Prostate gland (tissue), 2 donors: ENCODE measurements at regions not wholly inside any gene's neighbourhood (a gene's known extent, or its start where the extent isn't known, plus 50 kb on each side); places are given as distances from the start of the nearest gene placed in this dataset.

Source experiments
- DNase-seq: peaks from one replicate; pipeline ENCODE4 v3.0.0-alpha.2; 2019; ENCODE audit warnings: low spot score
- H3K27ac ChIP-seq, 2 donors: fragments of 200-600 bp; sonication (generic); 2 replicates each; pipeline ENCODE4 v1.5.1; 2017 to 2019
- H3K27me3 ChIP-seq: fragments of 200-600 bp; sonication (generic); replicated peaks from 2 replicates; pipeline ENCODE4 v1.5.1; 2019; ENCODE audit not compliant: insufficient read depth
- H3K36me3 ChIP-seq, 2 donors: fragments of 200-600 bp; sonication (generic); 1 replicate in 1 of 2; 2 replicates in 1 of 2; pipeline versions ENCODE4 v1.5.1 to v1.8.1; 2017 to 2019
- H3K4me1 ChIP-seq: fragments of 200-600 bp; sonication (generic); replicated peaks from 2 replicates; pipeline ENCODE4 v1.5.1; 2019
- H3K4me3 ChIP-seq, 2 donors: fragments of 200-600 bp; sonication (generic); 2 replicates each; pipeline ENCODE4 v1.5.1; 2017 to 2019
- H3K9me3 ChIP-seq: fragments of 200-600 bp; sonication (generic); 2 replicates; pipeline ENCODE4 v1.5.1; 2017
- POLR2A ChIP-seq: fragments of 450-650 bp; IDR thresholded peaks from one replicate; pipeline ENCODE4 v1.6.1; 2016; ENCODE audit warnings: antibody characterized with exemption, mild to moderate bottlenecking
- POLR2AphosphoS5 ChIP-seq: sonication (generic); formaldehyde crosslinking; IDR thresholded peaks from one replicate; pipeline ENCODE4 v1.6.1; 2017; ENCODE audit warnings: antibody characterized with exemption
- WGBS: methylation state at CpG from one replicate; pipeline ENCODE4 v1.1.5; 2018; 5-methylcytosine and 5-hydroxymethylcytosine counted together
- intact Hi-C: fragments of 100-400 bp; cut with DNase I; formaldehyde crosslinking; loops from one replicate; pipeline ENCODE4 v1.14.2; 2022
- TF ChIP-seq, protein P1 (sequence below), 4 experiments: fragments of 200-600 bp in 2 of 4; fragments of 450-650 bp in 2 of 4; sonication (generic) in 2 of 4; IDR thresholded peaks; 1 replicate in 3 of 4; 2 replicates in 1 of 4; pipeline ENCODE4 v1.5.1; 2016 to 2019; ENCODE audit warnings: antibody characterized with exemption in 4 of 4, mild to moderate bottlenecking in 2 of 4, moderate library complexity in 2 of 4

DNA sequence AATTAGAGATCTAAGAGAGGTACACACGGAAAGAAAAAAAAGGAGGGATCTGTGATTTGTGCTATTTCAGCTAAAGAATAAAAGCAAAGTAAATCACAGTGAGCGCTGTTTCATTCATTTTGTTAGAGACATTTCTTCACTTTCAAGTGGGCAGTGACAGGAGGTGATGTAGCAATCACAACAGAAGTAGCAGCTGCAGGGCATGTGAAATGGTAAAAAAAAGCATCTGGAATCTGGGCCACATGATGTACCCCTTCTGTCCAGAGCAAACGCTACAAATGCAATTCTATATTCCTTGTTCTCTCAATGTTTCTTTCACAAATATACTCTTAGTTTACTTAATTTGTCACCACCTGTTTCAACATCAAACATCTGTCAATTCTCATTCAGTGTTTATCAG, 786.5 kb downstream of the LRRIQ3 start:
- intact Hi-C loops, result no loop called here
- Histone ChIP-seq H3K4me1 (no peaks in the 10 kb centered on the region), H3K4me3 (no peak overlapping the region), H3K27me3 (no peaks in the 10 kb centered on the region), H3K36me3 (no peaks in the 10 kb centered on the region), H3K9me3 (no peaks in the 10 kb centered on the region), H3K27ac (no peak overlapping the region)
- TF ChIP-seq POLR2A (no peak), POLR2AphosphoS5 (no peak)
- TF ChIP-seq, protein P1, sequence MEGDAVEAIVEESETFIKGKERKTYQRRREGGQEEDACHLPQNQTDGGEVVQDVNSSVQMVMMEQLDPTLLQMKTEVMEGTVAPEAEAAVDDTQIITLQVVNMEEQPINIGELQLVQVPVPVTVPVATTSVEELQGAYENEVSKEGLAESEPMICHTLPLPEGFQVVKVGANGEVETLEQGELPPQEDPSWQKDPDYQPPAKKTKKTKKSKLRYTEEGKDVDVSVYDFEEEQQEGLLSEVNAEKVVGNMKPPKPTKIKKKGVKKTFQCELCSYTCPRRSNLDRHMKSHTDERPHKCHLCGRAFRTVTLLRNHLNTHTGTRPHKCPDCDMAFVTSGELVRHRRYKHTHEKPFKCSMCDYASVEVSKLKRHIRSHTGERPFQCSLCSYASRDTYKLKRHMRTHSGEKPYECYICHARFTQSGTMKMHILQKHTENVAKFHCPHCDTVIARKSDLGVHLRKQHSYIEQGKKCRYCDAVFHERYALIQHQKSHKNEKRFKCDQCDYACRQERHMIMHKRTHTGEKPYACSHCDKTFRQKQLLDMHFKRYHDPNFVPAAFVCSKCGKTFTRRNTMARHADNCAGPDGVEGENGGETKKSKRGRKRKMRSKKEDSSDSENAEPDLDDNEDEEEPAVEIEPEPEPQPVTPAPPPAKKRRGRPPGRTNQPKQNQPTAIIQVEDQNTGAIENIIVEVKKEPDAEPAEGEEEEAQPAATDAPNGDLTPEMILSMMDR (IDR thresholded peaks at IDR 0.05), result no peak
- no peak for DNase-seq
- 70% methylated on average over 3 of the region's 3 CpGs for WGBS

DNA sequence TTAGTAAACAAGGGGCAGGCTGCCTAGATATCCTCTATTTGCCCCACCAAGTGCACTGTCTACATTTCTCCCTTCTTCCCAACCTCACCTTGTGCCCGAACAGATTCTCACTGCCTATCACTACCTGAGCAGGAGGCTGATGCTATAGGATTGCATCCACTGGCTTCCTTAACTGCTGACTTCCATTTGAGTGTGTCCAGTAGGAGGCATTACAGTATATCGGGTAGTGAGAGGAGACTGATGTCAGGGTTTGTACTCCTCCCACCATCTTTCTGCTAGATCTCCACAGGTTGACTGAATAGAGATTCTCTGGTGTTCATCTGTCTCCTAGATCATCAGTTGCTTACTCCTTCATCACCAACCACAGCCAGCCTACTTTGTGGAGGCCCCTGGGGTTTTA, 796.3 kb downstream of the LRRIQ3 start:
- no peak for TF ChIP-seq POLR2A
- TF ChIP-seq, protein P1 (IDR thresholded peaks at IDR 0.05), result no peak
- TF ChIP-seq POLR2AphosphoS5, result no peak
- intact Hi-C loops, result no loop called here
- WGBS, result 88% methylated on average over 2 of the region's 2 CpGs
- H3K4me3 ChIP-seq, result no peak overlapping the region
- H3K27ac ChIP-seq, result no peak overlapping the region
- H3K4me1 ChIP-seq, result no peaks in the 10 kb centered on the region
- H3K36me3 ChIP-seq, result no peaks in the 10 kb centered on the region
- no peak for DNase-seq
- H3K27me3 ChIP-seq, result no peaks in the 10 kb centered on the region
- no peaks in the 10 kb centered on the region for H3K9me3 ChIP-seq

DNA sequence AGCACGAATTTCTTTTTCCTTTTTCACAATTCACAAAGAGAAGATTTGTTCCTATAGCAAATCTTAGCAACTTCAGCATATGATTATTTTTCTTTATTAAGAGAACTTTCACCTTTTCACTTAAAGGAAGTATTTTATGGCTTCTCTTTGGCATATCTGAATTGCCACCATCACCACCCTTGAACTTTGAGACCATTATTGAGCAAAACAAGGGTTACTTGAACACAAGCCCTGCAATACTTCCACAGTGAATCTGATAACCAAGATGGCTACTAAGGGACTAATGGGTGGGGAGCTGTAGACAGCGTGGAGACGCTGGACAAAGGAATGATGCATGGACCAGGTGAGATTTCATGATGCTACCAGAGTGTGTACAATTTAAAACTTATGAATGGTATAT, 815.0 kb downstream of the LRRIQ3 start:
- intact Hi-C loops, result no loop called here
- 79% methylated on average over 3 of the region's 3 CpGs for WGBS

DNA sequence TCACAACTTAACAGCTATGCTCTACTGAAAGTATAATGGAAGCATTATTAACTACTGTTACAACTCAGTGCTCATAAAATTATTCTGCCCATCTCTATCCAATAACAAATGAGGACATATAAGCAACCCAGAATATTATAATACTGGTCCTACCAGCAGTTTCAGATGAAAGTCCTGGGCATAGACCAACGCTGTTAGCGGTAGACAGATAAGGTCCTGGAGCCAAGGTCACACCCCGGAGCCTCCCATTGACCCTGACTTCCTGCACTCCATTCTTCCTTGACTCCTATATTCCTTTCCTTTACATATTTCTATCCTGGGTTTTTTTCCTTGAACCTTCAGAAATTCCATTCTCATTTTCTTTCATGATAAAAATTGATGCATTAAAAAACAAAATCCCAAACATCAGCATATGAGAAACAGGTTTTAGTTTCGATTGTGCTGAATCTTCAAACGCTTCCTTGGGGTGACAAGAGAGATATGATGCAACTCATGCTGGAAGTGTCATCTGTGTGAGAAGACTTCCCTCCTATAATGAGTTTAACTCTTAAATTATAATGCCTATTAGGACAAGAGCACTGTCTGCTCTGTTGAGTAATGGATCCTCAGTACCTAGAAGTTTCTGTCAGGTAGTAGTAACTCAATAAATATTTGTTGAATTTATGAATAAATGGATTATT, 831.1 kb downstream of the LRRIQ3 start:
- no peak for DNase-seq
- intact Hi-C loops, result no loop called here
- 93% methylated on average over 5 of the region's 5 CpGs for WGBS
- Histone ChIP-seq H3K4me1 (no peaks in the 10 kb centered on the region), H3K27me3 (no peaks in the 10 kb centered on the region), H3K36me3 (no peaks in the 10 kb centered on the region), H3K9me3 (no peaks in the 10 kb centered on the region), H3K4me3 (no peak overlapping the region), H3K27ac (no peak overlapping the region)
- TF ChIP-seq POLR2A (no peak), POLR2AphosphoS5 (no peak)
- TF ChIP-seq, protein P1 (IDR thresholded peaks at IDR 0.05), result no peak

More for the DNA sequence above, 815.0 kb downstream of the LRRIQ3 start:
- H3K9me3 ChIP-seq, result no peaks in the 10 kb centered on the region
- TF ChIP-seq POLR2AphosphoS5, result no peak
- TF ChIP-seq, protein P1 (IDR thresholded peaks at IDR 0.05), result no peak
- TF ChIP-seq POLR2A, result no peak
- no peaks in the 10 kb centered on the region for H3K36me3 ChIP-seq
- DNase-seq, result no peak
- H3K4me3 ChIP-seq, result no peak overlapping the region
- H3K27me3 ChIP-seq, result no peaks in the 10 kb centered on the region
- no peak overlapping the region for H3K27ac ChIP-seq
- no peaks in the 10 kb centered on the region for H3K4me1 ChIP-seq

DNA sequence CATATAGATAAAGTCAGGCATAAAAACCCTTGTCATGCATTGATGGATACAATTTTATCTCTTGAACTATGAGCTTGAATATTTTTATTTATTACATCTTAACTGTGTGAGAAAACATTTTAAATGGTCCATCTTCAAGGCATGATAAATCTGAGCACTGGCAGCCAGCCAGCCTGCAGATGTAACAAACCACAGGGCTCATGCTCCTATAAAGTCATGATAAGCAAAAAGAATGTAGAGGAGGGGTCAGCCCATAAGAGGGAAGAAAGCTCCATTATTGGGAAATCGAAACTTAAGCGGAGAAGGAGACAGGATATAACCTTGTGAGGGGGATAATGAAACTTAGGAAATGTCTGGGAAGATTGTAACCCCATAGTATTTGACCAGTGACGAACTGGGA, 839.0 kb downstream of the LRRIQ3 start:
- TF ChIP-seq POLR2AphosphoS5 (no peak), POLR2A (no peak)

More for the DNA sequence above, 839.0 kb downstream of the LRRIQ3 start:
- Histone ChIP-seq H3K36me3 (no peaks in the 10 kb centered on the region), H3K27me3 (no peaks in the 10 kb centered on the region), H3K4me1 (no peaks in the 10 kb centered on the region), H3K4me3 (no peak overlapping the region), H3K27ac (no peak overlapping the region), H3K9me3 (no peaks in the 10 kb centered on the region)
- intact Hi-C loops, result no loop called here
- no peak for DNase-seq
- WGBS, result 32% methylated on average over 3 of the region's 3 CpGs
